GM18868 (cell line): ENCODE measurements at regions not wholly inside any gene's neighbourhood (a gene's known extent, or its start where the extent isn't known, plus 50 kb on each side); places are given as distances from the start of the nearest gene placed in this dataset.
"Not testable (repeated sequence)": the region's sequence is repeated elsewhere in the genome, so short reads cannot be mapped to it uniquely, and the experiment has no call there.

Experiments
- ATAC-seq: cut with Tn5 transposase; IDR thresholded peaks from one replicate; pipeline ENCODE4 v1.9.1; 2021; ENCODE audit warnings: mild to moderate bottlenecking, moderate library complexity; ENCODE audit not compliant: unreplicated experiment

GRCh38 chr20:48366230-48366629, 461.6 kb downstream of the PREX1 start:
- ATAC-seq = no peak

- peak; percentile 54 for ATAC-seq
Observed at GRCh38 chr20:48364688-48365421, 462.9 kb downstream of the PREX1 start.

GRCh38 chr20:48364055-48364454, 463.7 kb downstream of the PREX1 start:
- ATAC-seq = no peak

GRCh38 chr20:48360342-48360975, 467.3 kb downstream of the PREX1 start:
- ATAC-seq = peak; percentile 50

GRCh38 chr20:48359692-48360341, 468.0 kb downstream of the PREX1 start:
- peak; percentile 65 for ATAC-seq

GRCh38 chr20:48359055-48359390, 468.8 kb downstream of the PREX1 start:
- not testable (repeated sequence) for ATAC-seq

GRCh38 chr20:48358176-48359054, 469.4 kb downstream of the PREX1 start:
- no peak for ATAC-seq

- ATAC-seq = no peak
Observed at GRCh38 chr20:48357714-48358113, 470.1 kb downstream of the PREX1 start.

- ATAC-seq = no peak
Observed at GRCh38 chr20:48354903-48355302, 472.9 kb downstream of the PREX1 start.

- no peak for ATAC-seq
Observed at GRCh38 chr20:48354320-48354876, 473.4 kb downstream of the PREX1 start.

GRCh38 chr20:48352628-48353027, 475.2 kb downstream of the PREX1 start:
- ATAC-seq = no peak

- ATAC-seq = no peak
Observed at GRCh38 chr20:48352042-48352441, 475.8 kb downstream of the PREX1 start.

- no peak for ATAC-seq
Observed at GRCh38 chr20:48350313-48350988, 477.3 kb downstream of the PREX1 start.

- ATAC-seq = no peak
Observed at GRCh38 chr20:48349656-48350055, 478.1 kb downstream of the PREX1 start.

- ATAC-seq = no peak
Observed at GRCh38 chr20:48348022-48348421, 479.8 kb downstream of the PREX1 start.

GRCh38 chr20:48342822-48343513, 484.8 kb downstream of the PREX1 start:
- ATAC-seq = no peak

GRCh38 chr20:48340883-48341281, 486.9 kb downstream of the PREX1 start:
- ATAC-seq = no peak

- ATAC-seq = no peak
Observed at GRCh38 chr20:48339986-48340882, 487.6 kb downstream of the PREX1 start.
